Sigmoid colon (tissue), 4 donors: ENCODE measurements at regions not wholly inside any gene's neighbourhood (a gene's known extent, or its start where the extent isn't known, plus 50 kb on each side); places are given as distances from the start of the nearest gene placed in this dataset.

Experiments
- EP300 ChIP-seq, 4 donors: sonication (generic); formaldehyde crosslinking; IDR thresholded peaks; one replicate each; pipeline ENCODE4 v1.6.1; 2017; ENCODE audit warnings: antibody characterized with exemption in 4 of 4
- TF ChIP-seq, protein P1 (sequence below), 4 experiments: fragments of 450-650 bp in 3 of 4; fragments of 200-600 bp in 1 of 4; IDR thresholded peaks; one replicate each; pipeline ENCODE4 v1.5.1; 2016 to 2019; ENCODE audit warnings: antibody characterized with exemption in 4 of 4, mild to moderate bottlenecking in 3 of 4, moderate library complexity in 2 of 4

- no peak for TF ChIP-seq EP300 (IDR thresholded peaks at IDR 0.05)
- TF ChIP-seq, protein P1, sequence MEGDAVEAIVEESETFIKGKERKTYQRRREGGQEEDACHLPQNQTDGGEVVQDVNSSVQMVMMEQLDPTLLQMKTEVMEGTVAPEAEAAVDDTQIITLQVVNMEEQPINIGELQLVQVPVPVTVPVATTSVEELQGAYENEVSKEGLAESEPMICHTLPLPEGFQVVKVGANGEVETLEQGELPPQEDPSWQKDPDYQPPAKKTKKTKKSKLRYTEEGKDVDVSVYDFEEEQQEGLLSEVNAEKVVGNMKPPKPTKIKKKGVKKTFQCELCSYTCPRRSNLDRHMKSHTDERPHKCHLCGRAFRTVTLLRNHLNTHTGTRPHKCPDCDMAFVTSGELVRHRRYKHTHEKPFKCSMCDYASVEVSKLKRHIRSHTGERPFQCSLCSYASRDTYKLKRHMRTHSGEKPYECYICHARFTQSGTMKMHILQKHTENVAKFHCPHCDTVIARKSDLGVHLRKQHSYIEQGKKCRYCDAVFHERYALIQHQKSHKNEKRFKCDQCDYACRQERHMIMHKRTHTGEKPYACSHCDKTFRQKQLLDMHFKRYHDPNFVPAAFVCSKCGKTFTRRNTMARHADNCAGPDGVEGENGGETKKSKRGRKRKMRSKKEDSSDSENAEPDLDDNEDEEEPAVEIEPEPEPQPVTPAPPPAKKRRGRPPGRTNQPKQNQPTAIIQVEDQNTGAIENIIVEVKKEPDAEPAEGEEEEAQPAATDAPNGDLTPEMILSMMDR (IDR thresholded peaks at IDR 0.05) = no peak
These were observed 127.1 kb upstream of the MOCS2 start for GRCh38 chr5:53236683-53237082.
